ENCODE measurements at regions not wholly inside any gene's neighbourhood (a gene's known extent, or its start where the extent isn't known, plus 50 kb on each side); places are given as distances from the start of the nearest gene placed in this dataset.
"Not testable (repeated sequence)": the region's sequence is repeated elsewhere in the genome, so short reads cannot be mapped to it uniquely, and the experiment has no call there.

- Histone ChIP-seq H3K9me3 (ENCODE audit: low read depth) (no peaks in the 10 kb centered on the region), H2AFZ (replicated peaks) (no peak overlapping the region), H3K27ac (no peak overlapping the region), H3F3A (ENCODE audit: low read depth) (no peaks in the 10 kb centered on the region), H3K27me3 (no peaks in the 10 kb centered on the region), H3K36me3 (no peaks in the 10 kb centered on the region), H3K79me2 (ENCODE audit: low read depth) (no peaks in the 10 kb centered on the region), H3K4me1 (no peaks in the 10 kb centered on the region), H4K20me1 (ENCODE audit: low read depth) (no peaks in the 10 kb centered on the region), H3K9ac (no peak overlapping the region), H3K4me3 (no peak overlapping the region), H3K4me2 (no peak overlapping the region)
- no peak overlapping the region for H3K27ac Mint-ChIP-seq
- DNase-seq (ENCODE audit: low spot score): no peak
- no peaks in the 10 kb centered on the region for H3K4me1 Mint-ChIP-seq
- TF ChIP-seq CTCF (IDR thresholded peaks at IDR 0.05): no peak
- no peak for TF ChIP-seq EZH2 (IDR thresholded peaks at IDR 0.05)
- TF ChIP-seq EZH2phosphoT487 (IDR thresholded peaks at IDR 0.05): no peak
- H3K27me3 Mint-ChIP-seq (ENCODE audit: insufficient read depth, low read depth): no peaks in the 10 kb centered on the region
- H3K36me3 Mint-ChIP-seq: no peaks in the 10 kb centered on the region
- H3K4me3 Mint-ChIP-seq: no peak overlapping the region
- H3K9me3 Mint-ChIP-seq: peaks cover 8% of the 10 kb centered on the region
Observed at GRCh38 chr2:237240252-237240651, 154.6 kb downstream of the COPS8 start.

- DNase-seq (ENCODE audit: low spot score): not testable (repeated sequence)
Observed at GRCh38 chr2:237240868-237241267, 155.2 kb downstream of the COPS8 start.

GRCh38 chr2:237242091-237242536 lies 156.4 kb downstream of the COPS8 start:
- H3K9me3 ChIP-seq (ENCODE audit: low read depth): no peaks in the 10 kb centered on the region
- H3K27me3 ChIP-seq: no peaks in the 10 kb centered on the region
- H3F3A ChIP-seq (ENCODE audit: low read depth): no peaks in the 10 kb centered on the region
- no peak overlapping the region for H3K4me3 ChIP-seq
- H4K20me1 ChIP-seq (ENCODE audit: low read depth): no peaks in the 10 kb centered on the region
- Mint-ChIP-seq H3K27ac (no peak overlapping the region), H3K36me3 (no peaks in the 10 kb centered on the region), H3K4me1 (no peaks in the 10 kb centered on the region), H3K27me3 (ENCODE audit: insufficient read depth, low read depth) (no peaks in the 10 kb centered on the region), H3K9me3 (peaks cover 8% of the 10 kb centered on the region), H3K4me3 (no peak overlapping the region)
- no peaks in the 10 kb centered on the region for H3K79me2 ChIP-seq (ENCODE audit: low read depth)
- H3K4me1 ChIP-seq: no peaks in the 10 kb centered on the region
- H2AFZ ChIP-seq (replicated peaks): no peak overlapping the region
- no peak for DNase-seq (ENCODE audit: low spot score)
- no peak overlapping the region for H3K4me2 ChIP-seq
- TF ChIP-seq EZH2 (IDR thresholded peaks at IDR 0.05): no peak
- no peak for TF ChIP-seq CTCF (IDR thresholded peaks at IDR 0.05)
- TF ChIP-seq EZH2phosphoT487 (IDR thresholded peaks at IDR 0.05): no peak
- H3K36me3 ChIP-seq: no peaks in the 10 kb centered on the region
- no peak overlapping the region for H3K27ac ChIP-seq
- no peak overlapping the region for H3K9ac ChIP-seq

More at GRCh38 chr2:237240868-237241267, 155.2 kb downstream of the COPS8 start:
- not testable (repeated sequence) for H3K9me3 ChIP-seq (ENCODE audit: low read depth); H3K36me3 Mint-ChIP-seq; H3K4me1 Mint-ChIP-seq; H3K27me3 Mint-ChIP-seq (ENCODE audit: insufficient read depth, low read depth); H3K9me3 Mint-ChIP-seq; H3K36me3 ChIP-seq; H3K27ac Mint-ChIP-seq; H3K27ac ChIP-seq; H3K4me3 Mint-ChIP-seq; H3K9ac ChIP-seq; H3K27me3 ChIP-seq; H3F3A ChIP-seq (ENCODE audit: low read depth); H3K4me2 ChIP-seq; H3K79me2 ChIP-seq (ENCODE audit: low read depth); H2AFZ ChIP-seq (replicated peaks); H4K20me1 ChIP-seq (ENCODE audit: low read depth); H3K4me1 ChIP-seq; H3K4me3 ChIP-seq

- Histone ChIP-seq H4K20me1 (ENCODE audit: low read depth) (no peaks in the 10 kb centered on the region), H3K79me2 (ENCODE audit: low read depth) (no peaks in the 10 kb centered on the region), H3F3A (ENCODE audit: low read depth) (no peaks in the 10 kb centered on the region), H3K27me3 (no peaks in the 10 kb centered on the region), H3K4me1 (no peaks in the 10 kb centered on the region), H3K4me3 (no peak overlapping the region), H3K9ac (no peak overlapping the region), H3K27ac (no peak overlapping the region), H3K4me2 (no peak overlapping the region), H3K9me3 (ENCODE audit: low read depth) (no peaks in the 10 kb centered on the region), H2AFZ (replicated peaks) (no peak overlapping the region), H3K36me3 (no peaks in the 10 kb centered on the region)
- DNase-seq (ENCODE audit: low spot score): no peak
- Mint-ChIP-seq H3K4me1 (no peaks in the 10 kb centered on the region), H3K27me3 (ENCODE audit: insufficient read depth, low read depth) (no peaks in the 10 kb centered on the region), H3K36me3 (no peaks in the 10 kb centered on the region), H3K27ac (no peak overlapping the region), H3K9me3 (peaks cover 10% of the 10 kb centered on the region), H3K4me3 (no peak overlapping the region)
- TF ChIP-seq CTCF (IDR thresholded peaks at IDR 0.05): no peak
- no peak for TF ChIP-seq EZH2phosphoT487 (IDR thresholded peaks at IDR 0.05)
- no peak for TF ChIP-seq EZH2 (IDR thresholded peaks at IDR 0.05)
Observed at GRCh38 chr2:237243487-237243886, 157.8 kb downstream of the COPS8 start.

All from neural progenitor cell (in vitro differentiated cells).